GM12878 (cell line): ENCODE measurements at regions not wholly inside any gene's neighbourhood (a gene's known extent, or its start where the extent isn't known, plus 50 kb on each side); places are given as distances from the start of the nearest gene placed in this dataset.

Experiments used
- ATAC-seq: fragments of 200-7000 bp; cut with Tn5 transposase; 3 replicates; pipeline ENCODE4 v1.9.1; 2020; ENCODE audit warnings: mild to moderate bottlenecking, moderate library complexity
- BruUV-seq: library from RNA; stranded (reverse); fragments of 400-500 nt; replicated peaks from 2 replicates; lab custom pipeline; 2021; lab: Mats Ljungman, UMichigan
- CTCF ChIA-PET: fragments of 300-600 bp; sonication (Branson Sonifier 250); formaldehyde crosslinking; extraction: SDS; loops from one replicate; lab custom pipeline; 2021; ENCODE audit warnings: inconsistent platforms; lab: Yijun Ruan, JAX
- POLR2A ChIA-PET: fragments of 350-600 bp; formaldehyde crosslinking; extraction: SDS; loops from one replicate; lab custom pipeline; 2021; ENCODE audit warnings: inconsistent platforms; lab: Charles Lee
- RAD21 ChIA-PET: fragments of 300-600 bp; sonication (Branson Sonifier 250); formaldehyde crosslinking; loops from one replicate; lab custom pipeline; 2023; ENCODE audit warnings: antibody characterized with exemption; ENCODE audit not compliant: unreplicated experiment; lab: Charles Lee
- SMC1A ChIA-PET: fragments of 300-600 bp; sonication (Branson Sonifier 250); formaldehyde crosslinking; loops from one replicate; lab custom pipeline; 2023; ENCODE audit not compliant: unreplicated experiment, uncharacterized antibody; lab: Charles Lee
- DNase-seq: peaks from one replicate; pipeline ENCODE4 v3.0.0-alpha.2; 2011; ENCODE audit warnings: low read depth, low spot score
- FAIRE-seq: peaks from 3 replicates; lab custom pipeline; 2011; peaks lifted over from hg19 to GRCh38; lab: Jason Lieb, UNC
- H2AFZ ChIP-seq: 2 replicates; pipeline ENCODE4 v1.6.0; 2011; ENCODE audit warnings: low read depth, low read length, control low read depth; ENCODE audit not compliant: control insufficient read depth
- H3K27ac ChIP-seq: 2 replicates; pipeline ENCODE4 v1.5.1; 2011; ENCODE audit warnings: control low read depth; ENCODE audit not compliant: control insufficient read depth, insufficient read depth
- H3K27me3 ChIP-seq, 2 experiments: replicated peaks in 1 of 2; 2 replicates each; pipeline versions ENCODE4 v1.6.0 to v1.6.1; 2011; ENCODE audit warnings: low read length in 1 of 2; ENCODE audit not compliant: control insufficient read depth in 2 of 2, insufficient read depth in 2 of 2
- H3K36me3 ChIP-seq, 2 experiments: 2 replicates each; pipeline ENCODE4 v1.5.1; 2011; ENCODE audit warnings: low read length in 1 of 2; ENCODE audit not compliant: control insufficient read depth in 2 of 2, insufficient read depth in 2 of 2
- H3K4me1 ChIP-seq: 2 replicates; pipeline ENCODE4 v1.6.1; 2011; ENCODE audit warnings: mild to moderate bottlenecking, low read length, moderate library complexity, mixed read lengths; ENCODE audit not compliant: control insufficient read depth, insufficient read depth
- H3K4me2 ChIP-seq: 2 replicates; pipeline ENCODE4 v1.6.0; 2011; ENCODE audit warnings: control low read depth; ENCODE audit not compliant: control insufficient read depth, insufficient read depth
- H3K4me3 ChIP-seq: fragments of 200-600 bp; sonication (generic); 2 replicates; pipeline ENCODE4 v1.5.1; 2016
- H3K79me2 ChIP-seq: 2 replicates; pipeline ENCODE4 v1.6.0; 2011; ENCODE audit warnings: low read length; ENCODE audit not compliant: control insufficient read depth, insufficient read depth
- H3K9ac ChIP-seq: 2 replicates; pipeline ENCODE4 v1.8.0; 2011; ENCODE audit warnings: low read length, control low read depth, mixed read lengths; ENCODE audit not compliant: control insufficient read depth, insufficient read depth
- H3K9me3 ChIP-seq: replicated peaks from 3 replicates; pipeline ENCODE4 v1.5.1; 2011; ENCODE audit warnings: mild to moderate bottlenecking, low read length; ENCODE audit not compliant: control insufficient read depth, insufficient read depth
- H4K20me1 ChIP-seq: 2 replicates; pipeline ENCODE4 v1.6.0; 2011; ENCODE audit not compliant: control insufficient read depth, insufficient read depth
- ATF7 ChIP-seq: fragments of 450-650 bp; IDR thresholded peaks from 2 replicates; pipeline ENCODE4 v1.6.1; 2016; ENCODE audit warnings: low read depth, mild to moderate bottlenecking
- BHLHE40 ChIP-seq, 2 experiments: fragments of 450-650 bp in 1 of 2; IDR thresholded peaks; 2 replicates each; pipeline ENCODE4 v1.6.1; 2011 to 2017; ENCODE audit warnings: low read depth in 2 of 2, borderline replicate concordance in 1 of 2, improper control_type of control experiment in 1 of 2, low read length in 1 of 2, mild to moderate bottlenecking in 1 of 2
- CEBPZ ChIP-seq: fragments of 150-350 bp; IDR thresholded peaks from 2 replicates; pipeline ENCODE4 v1.6.1; 2016; ENCODE audit warnings: low read depth, low read length
- E2F4 ChIP-seq: IDR thresholded peaks from 2 replicates; pipeline ENCODE4 v1.6.1; 2012; ENCODE audit warnings: low read depth, low read length, improper control_type of control experiment
- E4F1 ChIP-seq: fragments of 450-650 bp; IDR thresholded peaks from 2 replicates; pipeline ENCODE4 v1.6.1; 2018; ENCODE audit warnings: borderline replicate concordance, mild to moderate bottlenecking; ENCODE audit not compliant: partially characterized antibody
- ETV6 ChIP-seq, 2 experiments: fragments of 450-650 bp in 1 of 2; IDR thresholded peaks in 1 of 2; conservative IDR thresholded peaks in 1 of 2; 2 replicates each; pipeline ENCODE4 v1.6.1; 2014; ENCODE audit warnings: antibody characterized with exemption in 1 of 2, borderline replicate concordance in 1 of 2, low read depth in 1 of 2, mild to moderate bottlenecking in 1 of 2, moderate library complexity in 1 of 2
- NR2C1 ChIP-seq: fragments of 450-650 bp; IDR thresholded peaks from 2 replicates; pipeline ENCODE4 v1.6.1; 2017; ENCODE audit warnings: antibody characterized with exemption, mild to moderate bottlenecking, moderate library complexity
- PBX3 ChIP-seq: IDR thresholded peaks from 2 replicates; pipeline ENCODE4 v1.6.1; 2011; ENCODE audit warnings: mild to moderate bottlenecking, low read depth, low read length, moderate library complexity; ENCODE audit not compliant: insufficient replicate concordance
- PKNOX1 ChIP-seq: fragments of 450-650 bp; IDR thresholded peaks from 2 replicates; pipeline ENCODE4 v1.6.1; 2016; ENCODE audit warnings: mild to moderate bottlenecking
- SMC3 ChIP-seq: IDR thresholded peaks from 2 replicates; pipeline ENCODE4 v1.6.1; 2011; ENCODE audit warnings: low read length, improper control_type of control experiment, borderline replicate concordance
- SREBF2 ChIP-seq: IDR thresholded peaks from 2 replicates; pipeline ENCODE4 v1.6.1; 2012; ENCODE audit warnings: mild to moderate bottlenecking, low read length
- ZNF274 ChIP-seq: IDR thresholded peaks from one replicate; pipeline ENCODE4 v1.8.0; 2011; ENCODE audit not compliant: insufficient read length, insufficient read depth
- WGBS: methylation state at CpG from one replicate; pipeline ENCODE4 v1.1.6; 2016; ENCODE audit warnings: low lambda C conversion rate; ENCODE audit not compliant: insufficient replicate concordance, insufficient coverage; ENCODE audit errors: missing lambda C conversion rate; 5-methylcytosine and 5-hydroxymethylcytosine counted together
- in situ Hi-C: fragments of 300-500 bp; cut with MboI; formaldehyde crosslinking; loops from 9 replicates; pipeline ENCODE4 v1.14.3; 2018; ENCODE audit warnings: mixed read lengths
- intact Hi-C: fragments of 100-400 bp; cut with micrococcal nuclease; formaldehyde crosslinking; loops from one replicate; pipeline ENCODE4 v1.14.2; 2022; ENCODE audit not compliant: unreplicated experiment

- 38% methylated on average over 3 of the region's 3 CpGs for WGBS
- no peak overlapping the region for H3K27ac ChIP-seq
- POLR2A ChIA-PET = no interaction called here
These were observed 327.1 kb downstream of the SHANK2 start for GRCh38 chr11:70925238-70925637.

More at GRCh38 chr11:70925238-70925637, 327.1 kb downstream of the SHANK2 start:
- H3K9ac ChIP-seq = no peak overlapping the region
- H4K20me1 ChIP-seq = no peaks in the 10 kb centered on the region
- SMC1A ChIA-PET = no interaction called here
- DNase-seq = no peak
- H3K79me2 ChIP-seq = no peaks in the 10 kb centered on the region
- H3K4me1 ChIP-seq = no peaks in the 10 kb centered on the region
- H3K27me3 ChIP-seq = no peaks in the 10 kb centered on the region
- H3K9me3 ChIP-seq = no peaks in the 10 kb centered on the region; the same call in 2 of the 3 replicates
- FAIRE-seq = no peak
- H3K36me3 ChIP-seq = no peaks in the 10 kb centered on the region
- no peak overlapping the region for H3K4me3 ChIP-seq
- intact Hi-C loops (no loop called here), in situ Hi-C loops (no loop called here)
- BruUV-seq = no TSS peak
- no peak for ATAC-seq
- RAD21 ChIA-PET = no interaction called here
- TF ChIP-seq SMC3 = no peak
- TF ChIP-seq E2F4 = no peak
- no peak for TF ChIP-seq PBX3
- no peak for TF ChIP-seq BHLHE40 (IDR thresholded peaks at IDR 0.05; ENCODE audit: borderline replicate concordance in 1 of 2, low read depth in 2 of 2, low read length in 1 of 2)
- TF ChIP-seq ATF7 = no peak
- no peak for TF ChIP-seq SREBF2
- TF ChIP-seq PKNOX1 = no peak
- TF ChIP-seq NR2C1 = no peak
- TF ChIP-seq ETV6 (conservative IDR thresholded peaks at IDR 0.05 in 1 of 2, IDR thresholded peaks at IDR 0.05 in 1 of 2; ENCODE audit: borderline replicate concordance in 1 of 2, low read depth in 1 of 2) = no peak
- TF ChIP-seq ZNF274 = no peak
- no peak for TF ChIP-seq E4F1
- TF ChIP-seq CEBPZ = no peak
- TF ChIP-seq, all 136 proteins: peak for 0
- no peak overlapping the region for H3K4me2 ChIP-seq
- CTCF ChIA-PET = no interaction called here
- H2AFZ ChIP-seq = no peak overlapping the region
